ENCODE measurements at regions not wholly inside any gene's neighbourhood (a gene's known extent, or its start where the extent isn't known, plus 50 kb on each side); places are given as distances from the start of the nearest gene placed in this dataset.
"Not testable (repeated sequence)": the region's sequence is repeated elsewhere in the genome, so short reads cannot be mapped to it uniquely, and the experiment has no call there.

- Histone ChIP-seq H3K4me3 (ENCODE audit: low read length) (no peak overlapping the region), H3K27me3 (ENCODE audit: control insufficient read depth, insufficient read depth, low read length) (no peaks in the 10 kb centered on the region; the same call in 1 of the 2 replicates), H3K36me3 (ENCODE audit: control insufficient read depth, insufficient read depth, low read length) (no peaks in the 10 kb centered on the region), H3K9me3 (ENCODE audit: control insufficient read depth, insufficient read depth, low read length) (no peaks in the 10 kb centered on the region), H3K27ac (ENCODE audit: low read length) (no peak overlapping the region), H3K4me1 (ENCODE audit: control insufficient read depth, insufficient read depth, low read length) (no peaks in the 10 kb centered on the region)
- WGBS (ENCODE audit: insufficient coverage, insufficient read length), result no CpG with 5 or more reads among the region's 5 CpGs
- DNase-seq (ENCODE audit: low read depth, low spot score), result no peak
These were observed 194.6 kb upstream of the SDK2 start for GRCh38 chr17:73838815-73839214.

- no CpG with 5 or more reads among the region's 1 CpG for WGBS (ENCODE audit: insufficient coverage, insufficient read length)
These were observed 196.6 kb upstream of the SDK2 start for GRCh38 chr17:73840829-73841228.

GRCh38 chr17:73841431-73842060, 197.3 kb upstream of the SDK2 start:
- no CpG with 5 or more reads among the region's 3 CpGs for WGBS (ENCODE audit: insufficient coverage, insufficient read length)
- H3K4me3 ChIP-seq (ENCODE audit: low read length), result no peak overlapping the region
- no peaks in the 10 kb centered on the region for H3K36me3 ChIP-seq (ENCODE audit: control insufficient read depth, insufficient read depth, low read length)
- no peak overlapping the region for H3K27ac ChIP-seq (ENCODE audit: low read length)
- H3K4me1 ChIP-seq (ENCODE audit: control insufficient read depth, insufficient read depth, low read length), result no peaks in the 10 kb centered on the region
- DNase-seq (ENCODE audit: low read depth, low spot score), result no peak
- no peaks in the 10 kb centered on the region for H3K9me3 ChIP-seq (ENCODE audit: control insufficient read depth, insufficient read depth, low read length)
- H3K27me3 ChIP-seq (ENCODE audit: control insufficient read depth, insufficient read depth, low read length), result no peaks in the 10 kb centered on the region; the same call in 1 of the 2 replicates

More at GRCh38 chr17:73840829-73841228, 196.6 kb upstream of the SDK2 start:
- Histone ChIP-seq H3K4me1 (ENCODE audit: control insufficient read depth, insufficient read depth, low read length) (no peaks in the 10 kb centered on the region), H3K27me3 (ENCODE audit: control insufficient read depth, insufficient read depth, low read length) (no peaks in the 10 kb centered on the region; the same call in 1 of the 2 replicates), H3K36me3 (ENCODE audit: control insufficient read depth, insufficient read depth, low read length) (no peaks in the 10 kb centered on the region), H3K4me3 (ENCODE audit: low read length) (no peak overlapping the region), H3K27ac (ENCODE audit: low read length) (no peak overlapping the region), H3K9me3 (ENCODE audit: control insufficient read depth, insufficient read depth, low read length) (no peaks in the 10 kb centered on the region)
- no peak for DNase-seq (ENCODE audit: low read depth, low spot score)

GRCh38 chr17:73847952-73848351, 203.7 kb upstream of the SDK2 start:
- no CpG with 5 or more reads among the region's 12 CpGs for WGBS (ENCODE audit: insufficient coverage, insufficient read length)
- no peaks in the 10 kb centered on the region for H3K27me3 ChIP-seq (ENCODE audit: control insufficient read depth, insufficient read depth, low read length)
- no peaks in the 10 kb centered on the region for H3K36me3 ChIP-seq (ENCODE audit: control insufficient read depth, insufficient read depth, low read length)
- no peaks in the 10 kb centered on the region for H3K9me3 ChIP-seq (ENCODE audit: control insufficient read depth, insufficient read depth, low read length)
- H3K4me3 ChIP-seq (ENCODE audit: low read length), result no peak overlapping the region
- no peak overlapping the region for H3K27ac ChIP-seq (ENCODE audit: low read length)
- DNase-seq (ENCODE audit: low read depth, low spot score), result no peak
- H3K4me1 ChIP-seq (ENCODE audit: control insufficient read depth, insufficient read depth, low read length), result no peaks in the 10 kb centered on the region

- H3K27me3 ChIP-seq (ENCODE audit: control insufficient read depth, insufficient read depth, low read length), result no peaks in the 10 kb centered on the region
- DNase-seq (ENCODE audit: low read depth, low spot score), result no peak
- no peaks in the 10 kb centered on the region for H3K36me3 ChIP-seq (ENCODE audit: control insufficient read depth, insufficient read depth, low read length)
- no peak overlapping the region for H3K4me3 ChIP-seq (ENCODE audit: low read length)
- no peak overlapping the region for H3K27ac ChIP-seq (ENCODE audit: low read length)
- no peaks in the 10 kb centered on the region for H3K9me3 ChIP-seq (ENCODE audit: control insufficient read depth, insufficient read depth, low read length)
- no peaks in the 10 kb centered on the region for H3K4me1 ChIP-seq (ENCODE audit: control insufficient read depth, insufficient read depth, low read length)
- no CpG with 5 or more reads among the region's 3 CpGs for WGBS (ENCODE audit: insufficient coverage, insufficient read length)
These were observed 206.2 kb upstream of the SDK2 start for GRCh38 chr17:73850426-73850825.

- Histone ChIP-seq H3K9me3 (ENCODE audit: control insufficient read depth, insufficient read depth, low read length) (no peaks in the 10 kb centered on the region), H3K27ac (ENCODE audit: low read length) (no peak overlapping the region), H3K4me1 (ENCODE audit: control insufficient read depth, insufficient read depth, low read length) (no peaks in the 10 kb centered on the region), H3K36me3 (ENCODE audit: control insufficient read depth, insufficient read depth, low read length) (no peaks in the 10 kb centered on the region), H3K4me3 (ENCODE audit: low read length) (no peak overlapping the region), H3K27me3 (ENCODE audit: control insufficient read depth, insufficient read depth, low read length) (no peaks in the 10 kb centered on the region)
- no peak for DNase-seq (ENCODE audit: low read depth, low spot score)
- WGBS (ENCODE audit: insufficient coverage, insufficient read length), result no CpG with 5 or more reads among the region's 2 CpGs
These were observed 206.8 kb upstream of the SDK2 start for GRCh38 chr17:73851091-73851490.

GRCh38 chr17:73851921-73852320, 207.7 kb upstream of the SDK2 start:
- H3K36me3 ChIP-seq (ENCODE audit: control insufficient read depth, insufficient read depth, low read length), result no peaks in the 10 kb centered on the region
- DNase-seq (ENCODE audit: low read depth, low spot score), result no peak
- no CpG with 5 or more reads among the region's 2 CpGs for WGBS (ENCODE audit: insufficient coverage, insufficient read length)
- H3K4me3 ChIP-seq (ENCODE audit: low read length), result no peak overlapping the region
- no peaks in the 10 kb centered on the region for H3K9me3 ChIP-seq (ENCODE audit: control insufficient read depth, insufficient read depth, low read length)
- H3K4me1 ChIP-seq (ENCODE audit: control insufficient read depth, insufficient read depth, low read length), result no peaks in the 10 kb centered on the region
- H3K27ac ChIP-seq (ENCODE audit: low read length), result no peak overlapping the region
- H3K27me3 ChIP-seq (ENCODE audit: control insufficient read depth, insufficient read depth, low read length), result no peaks in the 10 kb centered on the region

- Histone ChIP-seq H3K27ac (ENCODE audit: low read length) (no peak overlapping the region), H3K36me3 (ENCODE audit: control insufficient read depth, insufficient read depth, low read length) (no peaks in the 10 kb centered on the region), H3K9me3 (ENCODE audit: control insufficient read depth, insufficient read depth, low read length) (no peaks in the 10 kb centered on the region), H3K4me1 (ENCODE audit: control insufficient read depth, insufficient read depth, low read length) (no peaks in the 10 kb centered on the region), H3K27me3 (ENCODE audit: control insufficient read depth, insufficient read depth, low read length) (no peaks in the 10 kb centered on the region), H3K4me3 (ENCODE audit: low read length) (no peak overlapping the region)
- no CpG with 5 or more reads among the region's 15 CpGs for WGBS (ENCODE audit: insufficient coverage, insufficient read length)
- no peak for DNase-seq (ENCODE audit: low read depth, low spot score)
These were observed 211.6 kb upstream of the SDK2 start for GRCh38 chr17:73855720-73856333.

GRCh38 chr17:73856556-73856955, 212.3 kb upstream of the SDK2 start:
- no CpG with 5 or more reads among the region's 11 CpGs for WGBS (ENCODE audit: insufficient coverage, insufficient read length)
- Histone ChIP-seq H3K36me3 (ENCODE audit: control insufficient read depth, insufficient read depth, low read length) (no peaks in the 10 kb centered on the region), H3K4me3 (ENCODE audit: low read length) (no peak overlapping the region), H3K27ac (ENCODE audit: low read length) (no peak overlapping the region), H3K27me3 (ENCODE audit: control insufficient read depth, insufficient read depth, low read length) (no peaks in the 10 kb centered on the region), H3K4me1 (ENCODE audit: control insufficient read depth, insufficient read depth, low read length) (no peaks in the 10 kb centered on the region), H3K9me3 (ENCODE audit: control insufficient read depth, insufficient read depth, low read length) (no peaks in the 10 kb centered on the region)
- no peak for DNase-seq (ENCODE audit: low read depth, low spot score)

GRCh38 chr17:73859439-73860008, 215.3 kb upstream of the SDK2 start:
- not testable (repeated sequence) for H3K4me1 ChIP-seq (ENCODE audit: control insufficient read depth, insufficient read depth, low read length); H3K27me3 ChIP-seq (ENCODE audit: control insufficient read depth, insufficient read depth, low read length); H3K36me3 ChIP-seq (ENCODE audit: control insufficient read depth, insufficient read depth, low read length); H3K9me3 ChIP-seq (ENCODE audit: control insufficient read depth, insufficient read depth, low read length); H3K4me3 ChIP-seq (ENCODE audit: low read length); H3K27ac ChIP-seq (ENCODE audit: low read length); DNase-seq (ENCODE audit: low read depth, low spot score)
- no CpG with 5 or more reads among the region's 1 CpG for WGBS (ENCODE audit: insufficient coverage, insufficient read length)

Data from iPS DF 6.9 (cell line).